BJ (cell line): ENCODE measurements at regions not wholly inside any gene's neighbourhood (a gene's known extent, or its start where the extent isn't known, plus 50 kb on each side); places are given as distances from the start of the nearest gene placed in this dataset.
A peak's percentile ranks its signal among the peaks of the same experiment; 100 is the strongest.

ENCODE experiments used
- CTCF ChIA-PET: fragments of 350-600 bp; formaldehyde crosslinking; extraction: SDS; loops from one replicate; lab custom pipeline; 2021; ENCODE audit warnings: antibody characterized with exemption, inconsistent platforms; lab: Yijun Ruan, JAX
- POLR2A ChIA-PET: fragments of 300-600 bp; sonication (Branson Sonifier 250); formaldehyde crosslinking; extraction: SDS; loops from one replicate; lab custom pipeline; 2021; ENCODE audit warnings: antibody characterized with exemption; lab: Charles Lee
- DNase-seq: peaks from one replicate; pipeline ENCODE4 v3.0.0-alpha.2; 2011; ENCODE audit warnings: low read depth
- H3K27me3 ChIP-seq: 2 replicates; pipeline ENCODE4 v1.6.0; 2011; ENCODE audit warnings: low read length; ENCODE audit not compliant: control insufficient read depth, insufficient read depth
- H3K36me3 ChIP-seq: 2 replicates; pipeline ENCODE4 v1.5.1; 2011; ENCODE audit warnings: low read length; ENCODE audit not compliant: control insufficient read depth, insufficient read depth
- H3K4me3 ChIP-seq: 2 replicates; pipeline ENCODE4 v1.5.1; 2011; ENCODE audit warnings: low read depth, mild to moderate bottlenecking, control low read depth, low read length
- CTCF ChIP-seq: IDR thresholded peaks from 2 replicates; pipeline ENCODE4 v1.5.1; 2011; ENCODE audit warnings: low read depth, mild to moderate bottlenecking, control low read depth, inconsistent platforms, low read length, moderate library complexity; ENCODE audit not compliant: insufficient read depth

GRCh38 chr10:3460420-3461128 is 288.0 kb upstream of the PITRM1 start:
- H3K36me3 ChIP-seq: no peaks in the 10 kb centered on the region
- DNase-seq: no peak
- H3K27me3 ChIP-seq: no peaks in the 10 kb centered on the region
- no peak for TF ChIP-seq CTCF
- no peak overlapping the region for H3K4me3 ChIP-seq
- POLR2A ChIA-PET: no interaction called here
- CTCF ChIA-PET: no interaction called here

GRCh38 chr10:3455385-3456334 is 283.1 kb upstream of the PITRM1 start:
- POLR2A ChIA-PET: no interaction called here
- CTCF ChIA-PET: interaction anchor here (1.2 kb wide), 1 partner anchor 10 kb away, joined by 4 read pairs; no protein-coding TSS in a partner anchor
- no peak for DNase-seq

GRCh38 chr10:3452683-3453361 is 280.2 kb upstream of the PITRM1 start:
- no peak for TF ChIP-seq CTCF
- H3K4me3 ChIP-seq: no peak overlapping the region
- ChIA-PET POLR2A (no interaction called here), CTCF (interaction anchor here (0.6 to 2.4 kb wide), 8 partner anchors 9 to 357 kb away, joined by 3 to 8 read pairs (median 3); no protein-coding TSS in a partner anchor)
- DNase-seq: peak; percentile 78
- H3K36me3 ChIP-seq: no peaks in the 10 kb centered on the region
- H3K27me3 ChIP-seq: no peaks in the 10 kb centered on the region

More at GRCh38 chr10:3455385-3456334, 283.1 kb upstream of the PITRM1 start:
- no peaks in the 10 kb centered on the region for H3K36me3 ChIP-seq
- H3K4me3 ChIP-seq: no peak overlapping the region
- H3K27me3 ChIP-seq: no peaks in the 10 kb centered on the region
- no peak for TF ChIP-seq CTCF

- peak; percentile 63 for TF ChIP-seq CTCF
- ChIA-PET CTCF (interaction anchor here (0.7 to 2.4 kb wide), 7 partner anchors 8 to 313 kb away, joined by 3 to 8 read pairs (median 3); no protein-coding TSS in a partner anchor), POLR2A (no interaction called here)
- H3K4me3 ChIP-seq: no peak overlapping the region
- H3K36me3 ChIP-seq: no peaks in the 10 kb centered on the region
- H3K27me3 ChIP-seq: no peaks in the 10 kb centered on the region
- DNase-seq: peak; percentile 79
Observed at GRCh38 chr10:3452173-3452626, 279.6 kb upstream of the PITRM1 start.
